Upper lobe of left lung (tissue), 6 donors: ENCODE measurements at regions not wholly inside any gene's neighbourhood (a gene's known extent, or its start where the extent isn't known, plus 50 kb on each side); places are given as distances from the start of the nearest gene placed in this dataset.

Source experiments
- ATAC-seq, 2 donors: fragments of 200-7000 bp; cut with Tn5 transposase; one replicate each; pipeline ENCODE4 v1.9.1; 2022; ENCODE audit warnings: mild to moderate bottlenecking in 2 of 2, moderate library complexity in 2 of 2; ENCODE audit not compliant: low FRiP score in 2 of 2
- DNase-seq, 2 donors: peaks; one replicate each; pipeline ENCODE4 v3.0.0-alpha.2; 2019 to 2020
- H3K27ac ChIP-seq, 4 donors: fragments of 200-600 bp; sonication (generic); one replicate each; pipeline ENCODE4 v1.5.1; 2016 to 2019
- H3K27me3 ChIP-seq, 4 donors: fragments of 200-600 bp; sonication (generic); one replicate each; pipeline ENCODE4 v1.5.1; 2017 to 2019
- H3K36me3 ChIP-seq, 4 donors: fragments of 200-600 bp; sonication (generic); one replicate each; pipeline ENCODE4 v1.5.1; 2016 to 2019
- H3K4me1 ChIP-seq, 4 donors: fragments of 200-600 bp; sonication (generic); one replicate each; pipeline ENCODE4 v1.5.1; 2018 to 2019
- H3K4me3 ChIP-seq, 4 donors: fragments of 200-600 bp; sonication (generic); one replicate each; pipeline ENCODE4 v1.5.1; 2017 to 2019; ENCODE audit warnings: mild to moderate bottlenecking in 2 of 4, moderate library complexity in 1 of 4
- H3K9me3 ChIP-seq, 4 donors: fragments of 200-600 bp; sonication (generic); one replicate each; pipeline ENCODE4 v1.5.1; 2018 to 2019
- CTCF ChIP-seq, 6 experiments: fragments of 450-650 bp in 4 of 6; fragments of 200-600 bp in 2 of 6; sonication (generic) in 2 of 6; IDR thresholded peaks; one replicate each; pipeline ENCODE4 v1.5.1; 2016 to 2019; ENCODE audit warnings: antibody characterized with exemption in 6 of 6
- EP300 ChIP-seq, 4 donors: sonication (generic); formaldehyde crosslinking; IDR thresholded peaks; one replicate each; pipeline ENCODE4 v1.5.1; 2017; ENCODE audit warnings: antibody characterized with exemption in 4 of 4, control low read depth in 2 of 4
- POLR2A ChIP-seq, 4 donors: fragments of 450-650 bp; IDR thresholded peaks; one replicate each; pipeline ENCODE4 v1.5.1; 2016 to 2017; ENCODE audit warnings: antibody characterized with exemption in 4 of 4, mild to moderate bottlenecking in 2 of 4
- POLR2AphosphoS5 ChIP-seq, 2 donors: sonication (generic); formaldehyde crosslinking; IDR thresholded peaks; one replicate each; pipeline ENCODE4 v1.5.1; 2017; ENCODE audit warnings: antibody characterized with exemption in 2 of 2
- WGBS, 2 donors: methylation state at CpG; one replicate each; pipeline ENCODE4 v1.1.5; 2017 to 2018; 5-methylcytosine and 5-hydroxymethylcytosine counted together
- donor health status: DM: no; HTN: no; CAD: no; lungs with moderate emphysema.
- donor health status: DM: no; HTN: yes; CAD: no; lungs with severe emphysema.

- no peak overlapping the region for H3K27ac ChIP-seq
- peaks cover 0 to 2% (median 0%) of the 10 kb centered on the region in 4 donors for H3K9me3 ChIP-seq
- no peaks in the 10 kb centered on the region for H3K27me3 ChIP-seq
- DNase-seq (no peak), ATAC-seq (no peak)
- no peaks in the 10 kb centered on the region for H3K36me3 ChIP-seq
- 72 to 73% methylated on average over 3 of the region's 3 CpGs for WGBS, 2 donors
- TF ChIP-seq CTCF (IDR thresholded peaks at IDR 0.05) (no peak), POLR2AphosphoS5 (IDR thresholded peaks at IDR 0.05) (no peak), POLR2A (IDR thresholded peaks at IDR 0.05) (no peak), EP300 (IDR thresholded peaks at IDR 0.05) (no peak)
- no peak overlapping the region for H3K4me3 ChIP-seq
- no peaks in the 10 kb centered on the region for H3K4me1 ChIP-seq
These were observed 1171.6 kb upstream of the CDH18 start for GRCh38 chr5:21159510-21160059.

GRCh38 chr5:21154526-21154925, 1166.5 kb upstream of the CDH18 start:
- H3K27me3 ChIP-seq, result no peaks in the 10 kb centered on the region
- H3K9me3 ChIP-seq, result peaks cover 0 to 3% (median 0%) of the 10 kb centered on the region in 4 donors
- ATAC-seq, result no peak
- H3K27ac ChIP-seq, result no peak overlapping the region
- H3K4me1 ChIP-seq, result no peaks in the 10 kb centered on the region
- WGBS, 2 donors, result 89 to 90% methylated on average over 2 of the region's 2 CpGs
- no peak for DNase-seq
- no peaks in the 10 kb centered on the region for H3K36me3 ChIP-seq
- TF ChIP-seq EP300 (IDR thresholded peaks at IDR 0.05) (no peak), POLR2A (IDR thresholded peaks at IDR 0.05) (no peak), CTCF (IDR thresholded peaks at IDR 0.05) (no peak), POLR2AphosphoS5 (IDR thresholded peaks at IDR 0.05) (no peak)
- no peak overlapping the region for H3K4me3 ChIP-seq

GRCh38 chr5:21152611-21153010, 1164.6 kb upstream of the CDH18 start:
- H3K27ac ChIP-seq, result no peak overlapping the region
- H3K36me3 ChIP-seq, result no peaks in the 10 kb centered on the region
- ATAC-seq (no peak), DNase-seq (no peak)
- peaks cover 0 to 3% (median 0%) of the 10 kb centered on the region in 4 donors for H3K9me3 ChIP-seq
- no peak for TF ChIP-seq POLR2AphosphoS5 (IDR thresholded peaks at IDR 0.05)
- no peaks in the 10 kb centered on the region for H3K4me1 ChIP-seq
- no peak overlapping the region for H3K4me3 ChIP-seq
- H3K27me3 ChIP-seq, result no peaks in the 10 kb centered on the region

- Histone ChIP-seq H3K4me1 (no peaks in the 10 kb centered on the region), H3K9me3 (no peaks in the 10 kb centered on the region), H3K36me3 (no peaks in the 10 kb centered on the region), H3K27me3 (no peaks in the 10 kb centered on the region), H3K4me3 (no peak overlapping the region), H3K27ac (no peak overlapping the region)
- DNase-seq, result no peak
- TF ChIP-seq EP300 (IDR thresholded peaks at IDR 0.05) (no peak), CTCF (IDR thresholded peaks at IDR 0.05) (no peak), POLR2A (IDR thresholded peaks at IDR 0.05) (no peak), POLR2AphosphoS5 (IDR thresholded peaks at IDR 0.05) (no peak)
- WGBS, 2 donors, result 45 to 82% methylated on average over 3 of the region's 3 CpGs
- no peak for ATAC-seq
These were observed 1157.4 kb upstream of the CDH18 start for GRCh38 chr5:21145376-21145775.

- Histone ChIP-seq H3K27me3 (no peaks in the 10 kb centered on the region), H3K4me1 (no peaks in the 10 kb centered on the region), H3K9me3 (no peaks in the 10 kb centered on the region), H3K27ac (no peak overlapping the region), H3K4me3 (no peak overlapping the region), H3K36me3 (no peaks in the 10 kb centered on the region)
- TF ChIP-seq CTCF (IDR thresholded peaks at IDR 0.05), result no peak
- no peak for TF ChIP-seq EP300 (IDR thresholded peaks at IDR 0.05)
- no peak for TF ChIP-seq POLR2A (IDR thresholded peaks at IDR 0.05)
- no peak for TF ChIP-seq POLR2AphosphoS5 (IDR thresholded peaks at IDR 0.05)
- DNase-seq, result no peak
- 85 to 91% methylated on average over 4 of the region's 4 CpGs for WGBS, 2 donors
- ATAC-seq, result no peak
These were observed 1155.7 kb upstream of the CDH18 start for GRCh38 chr5:21143686-21144085.
